ENCODE measurements at regions not wholly inside any gene's neighbourhood (a gene's known extent, or its start where the extent isn't known, plus 50 kb on each side); places are given as distances from the start of the nearest gene placed in this dataset.

DNA sequence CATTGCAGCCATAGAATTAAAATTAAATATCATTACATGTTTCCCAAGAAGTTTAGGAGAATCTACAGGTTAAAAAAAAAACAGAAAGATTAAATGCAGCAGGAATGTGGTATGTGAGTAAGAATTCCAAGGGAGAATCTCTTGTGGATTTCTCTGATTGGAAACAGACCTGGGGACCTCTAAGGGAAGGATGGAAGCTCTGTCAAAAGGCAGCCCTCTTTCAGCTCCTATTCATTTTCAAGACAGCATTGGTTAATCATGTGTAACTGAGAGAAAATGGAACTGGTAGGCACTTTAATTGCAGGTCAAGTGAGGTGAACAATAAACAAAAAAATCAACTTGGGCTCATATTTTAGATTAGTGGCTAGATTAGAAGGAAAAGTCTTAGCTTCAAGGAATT, 81.4 kb upstream of the MTPN start:
- DNase-seq: no peak

DNA sequence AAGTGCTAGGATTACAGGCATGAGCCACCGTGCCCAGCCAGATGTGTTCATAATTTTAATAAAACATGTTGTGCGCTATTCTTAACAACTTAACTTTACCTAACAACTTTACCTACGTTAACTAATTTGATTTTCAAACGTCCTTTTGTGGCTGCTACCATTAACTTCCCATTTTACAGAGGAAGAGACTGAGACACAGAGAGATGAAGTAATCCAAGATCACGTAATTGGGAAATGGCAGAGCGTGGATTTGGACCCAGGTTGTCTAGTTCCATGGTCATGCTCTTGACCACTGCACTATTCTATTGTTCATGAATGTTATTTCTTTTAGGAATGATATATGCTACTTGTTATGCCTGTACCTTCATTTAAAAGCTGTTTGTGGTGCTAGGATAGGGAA, 80.3 kb upstream of the MTPN start:
- DNase-seq: no peak

DNA sequence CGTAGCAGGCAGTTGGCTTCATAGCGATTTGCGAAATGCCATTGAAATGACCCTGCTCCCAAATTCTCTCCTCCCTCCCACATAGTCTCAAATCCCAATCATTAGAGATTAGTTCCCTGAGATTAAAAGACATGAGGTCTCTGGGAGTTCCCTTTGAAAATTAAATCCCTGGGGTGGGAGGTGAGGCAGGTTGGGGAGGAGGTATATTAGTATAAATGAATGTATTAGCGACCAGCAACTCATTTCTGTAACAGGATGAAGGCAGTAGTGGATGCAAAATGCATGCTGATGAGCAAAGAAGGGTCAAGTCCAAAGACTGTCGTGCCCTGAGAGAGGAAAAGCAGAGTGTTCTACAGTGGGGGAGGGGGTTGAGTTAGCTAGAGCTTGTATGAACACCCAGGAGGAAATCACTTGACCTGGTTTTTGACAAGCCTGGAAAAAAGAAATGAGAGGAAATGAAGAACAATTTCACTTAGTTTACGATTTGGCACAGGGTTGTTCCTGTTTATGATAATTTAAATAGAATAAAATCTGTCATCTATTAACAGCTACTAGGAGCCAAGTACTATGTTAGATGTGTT, 79.6 kb upstream of the MTPN start:
- no peak for DNase-seq

DNA sequence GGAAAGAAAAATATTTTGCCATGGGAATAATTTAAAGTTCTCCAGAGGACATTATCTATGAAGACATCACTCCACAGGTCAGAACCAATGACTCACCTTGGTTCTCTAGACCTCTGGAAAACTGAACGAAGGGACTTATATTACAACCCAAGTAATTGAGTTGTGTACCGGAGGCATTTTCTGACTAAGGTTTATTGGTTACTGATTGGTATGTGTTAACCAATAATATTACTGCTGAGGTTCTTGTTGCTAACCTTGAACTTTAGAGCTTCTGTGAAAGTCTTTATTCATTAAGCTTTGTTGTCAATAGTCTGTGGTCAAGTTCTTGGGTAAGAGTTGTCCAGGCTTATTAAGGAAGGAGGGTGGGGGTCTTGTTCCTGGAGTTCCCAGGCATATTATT, 78.1 kb upstream of the MTPN start:
- no peak for DNase-seq

DNA sequence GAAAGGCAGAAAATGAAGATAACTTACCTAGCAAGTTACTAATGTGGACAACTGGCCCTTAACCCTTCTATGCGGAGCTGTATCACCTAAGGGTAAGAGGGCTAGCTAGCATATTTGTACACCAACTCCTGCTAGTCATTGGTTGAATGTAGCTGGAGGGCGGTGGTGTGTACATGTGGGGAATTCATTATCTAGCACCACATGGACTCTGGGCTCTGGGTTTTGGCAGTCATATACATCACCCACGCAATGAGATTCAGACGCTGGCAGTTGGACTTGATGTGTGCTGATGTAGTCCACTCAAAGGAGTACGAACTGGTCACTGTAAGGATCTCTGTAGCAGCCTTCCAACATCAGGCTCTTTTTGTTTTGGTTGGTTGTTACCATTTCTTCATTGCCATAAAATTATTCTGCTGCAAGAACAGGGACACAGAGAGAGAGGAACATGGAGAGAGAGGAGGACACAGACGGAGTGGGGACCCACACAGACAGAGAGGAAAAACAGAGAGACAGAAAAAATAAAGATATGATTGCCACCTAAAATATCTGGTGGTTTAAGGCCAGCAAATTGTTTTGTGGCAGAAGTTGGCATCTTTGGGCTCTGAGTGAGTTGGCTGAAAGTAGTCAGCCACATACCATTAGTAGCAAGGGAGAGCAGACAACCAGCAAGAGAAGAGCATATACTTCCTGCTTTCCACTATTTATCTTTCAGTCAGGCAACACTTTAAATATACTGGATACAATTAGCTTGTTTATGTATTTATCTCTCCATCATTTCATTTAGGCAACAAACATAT, 76.7 kb upstream of the MTPN start:
- DNase-seq: no peak

DNA sequence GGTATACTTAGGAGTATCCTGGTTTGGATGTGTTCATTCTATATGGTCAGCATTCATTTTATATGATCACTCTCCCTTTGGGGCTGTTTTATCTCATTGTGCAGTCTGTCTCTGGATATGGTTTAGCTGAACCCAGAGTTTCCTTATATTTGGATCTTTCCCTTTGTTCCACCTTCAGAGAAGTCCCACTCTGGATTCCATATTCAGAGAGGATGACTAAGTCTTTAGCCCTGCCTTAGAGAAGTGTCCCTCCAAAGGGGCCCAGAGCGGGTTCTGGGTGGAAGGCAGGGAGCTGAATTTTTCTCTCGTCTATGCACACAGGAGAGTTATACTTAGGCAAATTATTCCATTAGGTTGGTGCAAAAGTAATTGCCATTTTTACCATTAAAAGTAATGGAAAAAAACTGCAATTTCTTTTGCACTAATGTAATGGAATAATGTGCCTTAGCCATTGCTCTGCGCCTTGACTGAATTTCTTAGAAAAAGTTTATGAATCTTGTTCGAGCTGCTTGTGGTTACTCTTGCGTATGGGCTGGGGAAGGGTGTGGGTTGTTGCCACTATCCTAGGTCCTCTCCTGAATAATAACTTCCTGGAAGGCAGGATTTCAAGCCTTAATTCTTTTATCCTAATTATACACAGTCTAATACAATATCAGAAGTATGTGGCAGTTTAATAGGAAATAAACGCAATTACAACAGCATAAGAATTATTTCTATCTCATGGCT, 74.2 kb upstream of the MTPN start:
- DNase-seq: no peak

DNA sequence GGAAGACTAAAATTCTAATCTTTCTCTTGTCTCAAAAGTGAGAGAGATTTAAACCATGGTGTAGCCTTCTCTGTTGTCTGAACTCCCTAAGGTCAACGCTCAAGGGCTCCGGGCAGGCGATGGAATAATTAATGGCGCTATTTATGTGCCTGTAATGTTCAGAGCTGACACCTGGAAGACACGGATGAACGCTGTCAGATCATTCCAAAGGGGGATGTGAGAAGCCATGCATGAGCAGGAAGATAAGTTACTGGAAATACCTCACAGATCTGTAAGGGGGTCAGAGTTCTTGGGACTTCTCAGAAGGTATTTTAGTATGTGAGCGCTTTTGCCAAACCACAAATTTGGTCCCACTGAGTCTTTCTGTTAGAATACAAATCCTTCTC, 73.3 kb upstream of the MTPN start:
- DNase-seq: no peak

DNA sequence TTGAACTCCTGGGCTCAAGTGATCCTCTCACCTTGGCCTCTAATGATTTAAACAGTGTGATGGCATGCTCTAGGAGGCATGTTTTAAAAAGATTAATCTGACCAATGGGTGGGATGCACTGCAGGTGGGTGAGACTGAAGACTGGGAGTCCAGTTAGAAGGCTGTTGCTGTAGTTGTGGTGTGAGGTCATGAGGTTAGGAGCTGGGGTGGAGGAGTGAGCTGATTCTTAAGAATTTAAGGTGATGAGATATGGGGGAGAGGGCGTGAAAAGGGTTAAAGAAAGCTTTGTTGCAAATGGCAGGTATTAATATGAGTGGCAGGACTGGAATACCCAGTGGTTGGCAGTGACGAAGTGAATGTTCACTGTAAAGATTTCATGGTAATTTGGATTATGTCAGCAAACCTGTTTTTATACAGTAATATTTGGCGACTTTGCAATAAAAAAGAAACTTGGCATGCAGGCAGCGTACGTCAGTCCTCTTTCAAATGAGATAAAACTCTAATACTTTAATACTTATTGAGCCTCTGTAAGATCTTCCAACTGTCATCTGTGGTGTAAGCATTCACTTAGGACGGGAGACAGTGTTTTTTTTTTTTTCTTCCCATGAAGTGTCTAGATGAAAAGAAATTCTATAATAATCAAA, 72.8 kb upstream of the MTPN start:
- DNase-seq: no peak

DNA sequence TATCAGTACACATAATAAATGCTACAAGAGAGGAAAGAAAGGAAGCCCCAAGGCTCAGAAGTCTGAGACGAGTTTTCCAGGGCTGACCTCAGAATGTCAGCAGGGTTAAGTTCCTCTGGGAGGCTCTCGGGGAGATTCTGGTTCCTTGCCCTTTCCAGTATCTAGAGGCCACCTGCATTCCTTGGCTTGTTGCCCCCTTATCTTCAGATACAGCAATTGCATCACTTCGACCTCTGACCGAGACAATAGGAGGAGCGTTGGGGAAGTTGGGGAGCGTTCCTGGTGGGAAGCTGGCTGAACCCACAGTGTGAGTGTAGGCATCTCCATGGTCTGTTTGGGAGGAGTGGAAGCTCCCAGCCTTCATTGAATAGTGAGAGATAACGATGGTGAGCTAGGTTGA, 72.0 kb upstream of the MTPN start:
- DNase-seq: no peak

DNA sequence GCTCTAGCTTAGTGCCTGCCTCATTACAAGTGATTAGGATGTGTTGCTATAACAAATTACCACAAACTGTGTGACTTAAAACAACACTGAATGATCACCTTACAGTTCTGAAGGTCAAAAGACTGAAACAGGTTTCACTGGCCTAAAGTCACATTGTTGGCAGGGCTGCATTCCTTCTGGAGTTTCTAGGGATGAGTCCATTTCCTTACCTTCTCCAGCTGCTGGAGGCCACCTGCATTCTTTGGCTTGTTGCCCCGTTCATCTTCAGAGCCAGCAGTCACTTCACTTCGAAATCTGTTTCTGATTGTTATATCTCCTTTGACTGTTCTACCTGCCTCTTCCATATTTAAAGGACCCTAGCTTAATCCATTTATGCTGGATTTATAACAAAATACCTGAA, 69.4 kb upstream of the MTPN start:
- no peak for DNase-seq

DNA sequence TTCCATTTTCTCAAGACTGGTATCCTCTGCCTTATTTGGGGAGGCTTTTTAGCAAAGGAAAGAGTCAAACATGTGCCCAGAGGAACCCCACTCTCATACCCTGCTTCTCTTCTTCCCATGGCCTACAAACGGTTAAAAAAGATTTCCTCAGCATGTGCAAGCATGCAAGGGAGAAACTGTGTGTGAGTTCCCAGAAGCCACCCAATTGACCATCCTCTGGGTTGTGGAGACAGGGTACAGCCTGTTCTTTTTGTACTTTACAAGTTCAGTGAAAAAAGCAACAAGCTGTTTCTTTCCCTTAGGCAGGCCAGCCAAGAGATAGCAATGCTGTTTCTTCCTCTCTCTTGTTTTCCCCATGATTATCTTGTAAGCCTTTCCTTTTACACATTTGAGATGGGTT, 68.8 kb upstream of the MTPN start:
- DNase-seq: no peak

DNA sequence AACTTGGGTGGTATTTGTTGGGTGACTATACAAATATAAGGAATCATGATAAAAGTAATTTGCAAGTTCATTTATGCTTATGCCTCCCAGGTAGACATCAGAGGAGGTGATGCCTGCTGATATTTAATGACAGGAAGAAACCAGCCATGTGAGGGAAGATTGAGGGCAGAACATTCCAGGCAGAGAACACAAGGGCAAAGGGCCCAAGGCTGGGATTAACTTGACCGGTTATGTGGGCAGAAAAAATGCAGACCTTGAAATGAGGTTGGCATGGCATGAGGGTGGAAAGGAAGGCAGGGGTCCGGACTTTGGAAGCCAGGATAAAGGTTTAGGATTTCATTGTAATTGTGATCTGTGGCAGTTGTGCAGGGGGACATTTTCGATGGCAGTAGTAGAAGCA, 68.0 kb upstream of the MTPN start:
- DNase-seq: no peak

DNA sequence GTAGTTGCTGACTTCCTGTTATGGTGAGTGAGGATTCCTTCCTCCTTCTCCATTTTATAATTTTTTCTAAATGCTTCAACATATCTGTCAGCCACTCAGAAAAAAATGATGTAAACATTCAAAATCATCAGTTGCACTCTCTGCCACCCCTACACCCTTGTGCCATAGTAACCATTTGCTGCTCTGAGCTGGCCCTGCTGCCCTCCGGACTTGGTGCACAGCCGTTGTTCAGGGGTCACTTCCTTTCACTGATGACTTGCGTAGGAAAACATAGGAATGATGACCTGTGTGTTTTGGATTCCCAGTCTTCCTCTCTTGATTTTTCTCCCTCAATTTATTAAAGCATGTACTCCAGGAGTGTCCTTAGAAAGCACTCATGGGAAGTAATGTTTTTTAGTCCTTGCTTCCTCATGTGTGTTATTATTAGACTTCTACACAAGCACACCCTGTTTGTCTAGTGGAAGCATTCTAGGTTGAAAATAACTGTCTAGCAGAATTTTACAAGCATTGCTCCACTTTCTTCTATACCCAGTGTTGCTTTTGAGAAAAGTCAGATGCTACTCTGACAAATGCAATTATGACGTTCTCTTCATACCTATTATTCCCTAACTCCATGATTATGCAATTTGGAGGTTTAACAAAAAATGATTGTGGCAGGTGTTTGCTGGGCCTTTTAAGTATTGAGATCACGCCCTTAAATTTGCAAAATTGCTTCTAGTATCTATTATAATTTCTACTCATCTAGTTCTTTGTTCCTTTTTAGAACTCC, 62.6 kb upstream of the MTPN start:
- no peak for DNase-seq

DNA sequence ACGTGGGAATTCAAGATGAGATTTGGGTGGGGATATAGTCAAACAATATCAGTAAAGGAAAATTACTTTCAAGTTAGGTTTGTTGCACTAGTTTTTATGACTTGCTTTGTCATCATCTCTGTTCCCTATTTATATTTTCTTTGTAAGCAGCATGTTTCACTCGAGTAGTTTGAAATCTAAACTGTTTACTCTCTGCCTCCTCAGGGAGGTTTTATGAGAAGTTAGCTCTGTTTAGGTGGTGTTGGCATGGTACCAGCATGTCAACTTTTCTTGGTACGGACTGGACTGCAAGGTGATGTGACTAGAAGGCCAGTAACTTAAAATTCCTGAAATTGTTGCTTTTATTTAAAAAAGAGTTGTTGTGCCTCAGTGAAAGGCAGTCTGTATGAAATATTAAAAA, 59.2 kb upstream of the MTPN start:
- DNase-seq: no peak

DNA sequence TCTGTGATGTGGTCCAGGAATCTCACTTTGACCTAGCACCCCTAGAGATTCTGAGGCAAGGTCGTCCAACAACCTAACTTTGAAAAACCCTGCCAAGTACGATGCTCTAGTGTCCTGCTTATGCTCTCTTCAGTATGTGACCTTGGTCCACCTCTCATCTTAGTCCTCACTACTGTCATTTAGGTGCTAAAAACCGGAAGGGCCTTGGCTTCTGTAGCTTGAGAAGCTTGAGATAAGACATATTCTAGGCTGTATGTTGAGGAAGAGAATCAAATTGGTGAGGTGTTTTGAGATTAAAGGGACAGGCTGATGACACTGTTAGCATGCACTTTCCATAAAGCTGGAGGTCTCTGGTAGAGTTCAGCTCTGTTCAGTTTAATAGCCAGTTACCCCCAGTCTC, 57.0 kb upstream of the MTPN start:
- no peak for DNase-seq

DNA sequence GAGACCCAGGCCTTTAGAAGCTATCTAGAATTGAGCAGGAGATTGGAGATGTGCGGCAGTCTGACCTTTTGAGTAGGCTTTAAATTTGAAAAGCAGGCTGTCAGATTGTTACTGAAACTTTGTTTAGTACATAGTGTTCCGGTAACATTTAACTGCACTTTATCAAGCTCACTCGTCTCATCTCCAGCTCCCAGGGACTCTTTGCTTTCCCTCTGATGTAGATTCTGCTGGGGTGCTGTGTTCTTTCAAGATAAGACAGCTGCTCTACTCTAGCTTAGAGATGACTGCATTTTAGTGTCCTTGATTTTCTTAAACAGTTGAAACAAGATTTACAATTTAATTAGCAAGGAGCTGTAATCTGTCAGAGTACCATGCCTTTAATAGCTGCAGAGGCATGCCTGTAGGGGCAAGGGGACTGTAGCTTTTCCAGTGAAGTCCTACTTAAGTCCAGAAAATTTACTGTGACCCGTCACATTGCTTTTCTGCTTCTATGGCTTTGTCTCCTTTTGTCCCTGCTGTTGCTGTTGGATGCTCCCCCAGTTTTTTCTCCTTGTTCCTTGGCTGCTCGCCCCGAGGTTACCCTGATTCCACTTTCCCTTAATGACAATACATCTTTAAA, 56.4 kb upstream of the MTPN start:
- no peak for DNase-seq

DNA sequence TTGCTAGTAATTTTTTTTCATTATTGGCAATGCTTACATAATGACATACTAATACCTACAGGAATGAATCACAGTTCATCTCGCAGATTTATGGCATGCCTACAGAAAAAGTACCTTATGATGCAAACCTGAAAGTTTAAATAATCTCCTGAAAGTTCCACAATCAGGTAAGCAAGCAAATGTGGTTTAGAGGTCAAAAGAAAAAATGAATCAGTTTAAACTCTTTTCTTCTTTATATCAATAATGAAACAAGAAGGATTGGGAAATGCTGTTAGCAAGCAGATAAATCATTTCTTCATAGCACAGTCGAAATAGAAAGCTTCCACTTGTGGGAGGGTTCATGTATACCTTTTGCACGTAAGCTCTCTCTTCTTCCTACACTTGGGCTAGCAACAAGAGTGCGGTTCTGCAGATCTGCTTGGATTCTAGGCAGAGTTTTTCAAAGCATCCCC, 53.7 kb upstream of the MTPN start:
- DNase-seq: no peak

DNA sequence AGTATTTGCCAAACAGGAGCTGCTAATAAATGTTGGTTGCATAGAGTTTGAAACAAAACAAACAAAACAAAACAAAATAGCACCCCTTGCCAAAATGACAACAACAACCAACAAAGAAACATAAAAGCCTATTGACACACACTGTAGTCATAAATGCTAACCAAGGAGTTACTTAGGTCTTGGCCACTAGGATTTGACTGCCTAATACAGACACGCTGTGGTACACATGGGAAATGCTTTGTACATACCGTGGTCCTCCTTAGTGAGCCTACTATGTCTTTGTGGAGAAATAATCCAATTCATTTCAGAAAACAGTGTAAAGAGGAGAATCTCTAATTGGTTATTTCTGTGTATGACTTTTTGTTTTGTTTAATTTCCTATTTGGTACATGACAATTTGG, 53.2 kb upstream of the MTPN start:
- no peak for DNase-seq

DNA sequence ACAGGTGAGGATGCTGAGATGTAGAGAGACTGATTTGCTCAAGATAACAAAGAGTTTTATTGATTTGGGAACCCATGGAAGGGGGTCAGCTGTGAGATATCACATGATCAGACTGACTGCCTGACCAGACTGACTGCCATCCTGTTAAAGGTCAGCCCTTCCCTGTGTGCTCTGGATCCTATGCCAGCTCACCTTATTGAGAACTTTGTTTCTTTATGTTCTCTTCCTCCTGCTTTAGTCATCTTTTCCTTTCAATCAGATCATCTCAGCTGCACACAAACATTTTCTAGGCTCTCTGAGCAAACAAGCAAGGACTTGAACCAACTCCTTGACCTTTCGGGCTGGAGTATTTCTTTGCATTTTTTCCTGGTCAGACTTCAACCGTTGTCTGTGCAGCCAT, 50.0 kb upstream of the MTPN start:
- DNase-seq: no peak

Measured in femur (tissue), 1 donor.